Ascending aorta (tissue), 2 donors: ENCODE measurements at regions not wholly inside any gene's neighbourhood (a gene's known extent, or its start where the extent isn't known, plus 50 kb on each side); places are given as distances from the start of the nearest gene placed in this dataset.

Experiments used
- DNase-seq, 2 donors: peaks; one replicate each; pipeline ENCODE4 v3.0.0-alpha.2; 2019; ENCODE audit warnings: low spot score in 2 of 2
- H3K27ac ChIP-seq, 2 donors: fragments of 200-600 bp; sonication (generic); one replicate each; pipeline ENCODE4 v1.5.1; 2016 to 2017; ENCODE audit warnings: mild to moderate bottlenecking in 1 of 2
- H3K27me3 ChIP-seq: fragments of 200-600 bp; sonication (generic); one replicate; pipeline ENCODE4 v1.5.1; 2017
- H3K36me3 ChIP-seq, 2 donors: fragments of 200-600 bp; sonication (generic); one replicate each; pipeline ENCODE4 v1.5.1; 2016
- H3K4me1 ChIP-seq, 2 donors: fragments of 200-600 bp; sonication (generic); one replicate each; pipeline ENCODE4 v1.5.1; 2016 to 2017; ENCODE audit warnings: mild to moderate bottlenecking in 1 of 2
- H3K4me3 ChIP-seq, 2 donors: fragments of 200-600 bp; sonication (generic); one replicate each; pipeline ENCODE4 v1.5.1; 2016 to 2017; ENCODE audit warnings: mild to moderate bottlenecking in 1 of 2
- H3K9me3 ChIP-seq, 2 donors: fragments of 200-600 bp; sonication (generic); one replicate each; pipeline ENCODE4 v1.5.1; 2016
- intact Hi-C: fragments of 100-400 bp; cut with DNase I; formaldehyde crosslinking; loops from one replicate; pipeline ENCODE4 v1.15.1; 2023
- TF ChIP-seq, protein P1 (sequence below), 3 experiments: fragments of 200-600 bp in 2 of 3; fragments of 450-650 bp in 1 of 3; sonication (generic) in 2 of 3; IDR thresholded peaks; one replicate each; pipeline ENCODE4 v1.5.1; 2016 to 2019; ENCODE audit warnings: antibody characterized with exemption in 3 of 3, mild to moderate bottlenecking in 1 of 3, moderate library complexity in 1 of 3

DNA sequence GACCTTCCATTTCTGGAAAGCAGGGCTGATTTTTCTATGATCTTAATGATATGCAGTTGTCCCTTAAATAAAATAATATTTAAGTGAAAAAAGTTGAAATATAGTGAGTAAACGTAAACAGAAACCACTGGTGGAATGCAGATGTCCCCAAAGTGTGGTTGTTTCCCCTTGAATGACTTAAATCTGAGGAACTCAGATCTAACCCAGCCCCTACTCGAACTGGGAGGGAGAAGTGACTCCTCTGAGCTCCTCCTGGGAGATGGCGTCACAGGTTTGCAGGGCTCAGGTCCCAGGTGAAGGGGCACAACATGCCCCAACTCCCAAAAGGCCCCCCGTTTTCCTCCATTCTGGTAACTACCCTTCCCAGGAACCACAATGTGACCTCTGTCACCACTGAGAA is 142.8 kb downstream of the IRF8 start:
- H3K9me3 ChIP-seq, result no peaks in the 10 kb centered on the region
- TF ChIP-seq, protein P1, sequence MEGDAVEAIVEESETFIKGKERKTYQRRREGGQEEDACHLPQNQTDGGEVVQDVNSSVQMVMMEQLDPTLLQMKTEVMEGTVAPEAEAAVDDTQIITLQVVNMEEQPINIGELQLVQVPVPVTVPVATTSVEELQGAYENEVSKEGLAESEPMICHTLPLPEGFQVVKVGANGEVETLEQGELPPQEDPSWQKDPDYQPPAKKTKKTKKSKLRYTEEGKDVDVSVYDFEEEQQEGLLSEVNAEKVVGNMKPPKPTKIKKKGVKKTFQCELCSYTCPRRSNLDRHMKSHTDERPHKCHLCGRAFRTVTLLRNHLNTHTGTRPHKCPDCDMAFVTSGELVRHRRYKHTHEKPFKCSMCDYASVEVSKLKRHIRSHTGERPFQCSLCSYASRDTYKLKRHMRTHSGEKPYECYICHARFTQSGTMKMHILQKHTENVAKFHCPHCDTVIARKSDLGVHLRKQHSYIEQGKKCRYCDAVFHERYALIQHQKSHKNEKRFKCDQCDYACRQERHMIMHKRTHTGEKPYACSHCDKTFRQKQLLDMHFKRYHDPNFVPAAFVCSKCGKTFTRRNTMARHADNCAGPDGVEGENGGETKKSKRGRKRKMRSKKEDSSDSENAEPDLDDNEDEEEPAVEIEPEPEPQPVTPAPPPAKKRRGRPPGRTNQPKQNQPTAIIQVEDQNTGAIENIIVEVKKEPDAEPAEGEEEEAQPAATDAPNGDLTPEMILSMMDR (IDR thresholded peaks at IDR 0.05), result no peak
- no peaks in the 10 kb centered on the region for H3K4me1 ChIP-seq
- H3K27ac ChIP-seq, result no peak overlapping the region
- no peak overlapping the region for H3K4me3 ChIP-seq
- H3K36me3 ChIP-seq, result no peaks in the 10 kb centered on the region
- no peaks in the 10 kb centered on the region for H3K27me3 ChIP-seq
- intact Hi-C loops, result no loop called here
- DNase-seq, result no peak

DNA sequence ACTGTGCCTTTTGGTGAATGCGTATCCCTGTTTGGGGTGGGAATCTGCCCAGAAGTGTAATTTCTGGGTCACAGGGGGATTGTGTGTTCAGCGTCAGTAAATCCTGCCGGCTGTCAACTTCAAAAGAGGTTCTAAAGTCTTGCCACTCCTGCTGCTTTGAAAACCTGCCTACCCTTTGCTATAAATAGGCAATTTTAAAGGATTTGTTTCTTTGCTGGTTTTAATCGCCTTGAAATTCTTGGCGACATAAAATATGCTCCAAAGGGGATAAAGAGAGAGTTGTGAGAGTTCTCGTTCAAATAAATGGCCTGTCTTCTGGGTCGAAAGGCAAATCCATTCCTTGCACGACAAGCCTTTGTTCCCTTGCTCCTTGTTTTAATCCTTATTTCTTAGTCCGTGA is 143.4 kb downstream of the IRF8 start:
- no peak overlapping the region for H3K27ac ChIP-seq
- H3K4me1 ChIP-seq, result no peaks in the 10 kb centered on the region
- TF ChIP-seq, protein P1 (IDR thresholded peaks at IDR 0.05), result no peak
- no peaks in the 10 kb centered on the region for H3K36me3 ChIP-seq
- no peak for DNase-seq
- no peaks in the 10 kb centered on the region for H3K27me3 ChIP-seq
- intact Hi-C loops, result no loop called here
- no peaks in the 10 kb centered on the region for H3K9me3 ChIP-seq
- H3K4me3 ChIP-seq, result no peak overlapping the region

DNA sequence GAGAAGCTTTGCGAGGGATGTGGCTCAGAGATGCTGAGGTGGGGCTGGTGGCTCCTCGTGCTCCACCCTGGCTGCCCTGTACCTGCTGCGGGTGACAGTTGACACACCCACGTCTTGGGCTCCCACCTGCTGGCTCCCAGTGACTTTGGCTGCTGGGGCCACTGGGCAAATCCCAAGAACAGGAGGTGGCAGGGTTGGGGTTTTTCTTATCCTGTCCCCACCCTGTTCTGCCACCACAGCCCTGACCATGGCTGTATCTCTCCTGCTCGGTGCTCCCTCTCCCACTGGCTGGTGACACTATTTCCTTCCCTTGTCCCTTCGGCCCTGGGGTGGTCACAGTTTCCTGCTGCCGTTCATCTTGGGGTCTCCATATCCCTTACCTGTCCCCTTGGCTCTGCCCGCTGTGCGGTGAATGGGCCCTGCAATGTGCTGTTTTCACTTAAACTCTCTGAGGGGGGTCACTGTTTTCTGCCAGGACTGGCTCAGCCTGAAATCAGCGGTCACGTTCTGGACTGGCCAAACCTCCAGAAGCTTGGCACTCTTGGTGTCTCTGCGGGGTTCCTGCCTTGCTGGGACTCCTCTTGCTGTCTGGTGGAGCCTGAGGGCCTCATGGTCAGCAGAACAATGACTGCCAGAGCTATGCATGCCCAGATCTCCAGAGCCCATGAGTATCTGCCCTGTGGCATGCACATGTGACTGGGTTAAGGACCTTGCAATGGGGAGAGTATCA is 144.2 kb downstream of the IRF8 start:
- H3K9me3 ChIP-seq, result no peaks in the 10 kb centered on the region
- no peak overlapping the region for H3K27ac ChIP-seq
- TF ChIP-seq, protein P1 (IDR thresholded peaks at IDR 0.05), result no peak
- H3K4me3 ChIP-seq, result no peak overlapping the region
- no peak for DNase-seq
- intact Hi-C loops, result no loop called here
- no peaks in the 10 kb centered on the region for H3K27me3 ChIP-seq
- no peaks in the 10 kb centered on the region for H3K36me3 ChIP-seq
- H3K4me1 ChIP-seq, result no peaks in the 10 kb centered on the region

DNA sequence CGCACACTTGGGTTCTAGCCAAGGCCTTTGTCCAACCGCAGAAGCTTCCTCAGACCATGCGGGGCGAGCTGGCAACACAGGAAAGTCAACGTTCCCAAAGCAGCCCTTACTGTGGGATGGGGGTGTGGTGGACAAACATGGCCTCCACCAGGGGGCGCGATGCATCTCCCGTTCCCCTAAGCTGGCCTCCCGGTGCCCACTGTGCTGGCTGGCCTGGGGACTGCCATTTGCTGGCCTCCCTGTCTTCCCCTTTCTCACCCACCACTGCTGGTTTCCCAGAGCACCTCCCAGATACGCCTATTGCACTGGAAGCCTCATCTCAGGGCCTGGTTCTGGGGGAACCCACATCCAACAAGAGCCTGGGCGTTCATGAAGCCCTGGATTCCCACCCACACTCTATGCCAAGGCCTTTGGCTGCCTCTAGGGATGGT is 145.3 kb downstream of the IRF8 start:
- TF ChIP-seq, protein P1 (IDR thresholded peaks at IDR 0.05), result peak in 1 of 3 experiments; percentile 22
- intact Hi-C loops, result no loop called here
- no peaks in the 10 kb centered on the region for H3K36me3 ChIP-seq
- no peaks in the 10 kb centered on the region for H3K9me3 ChIP-seq
- no peaks in the 10 kb centered on the region for H3K4me1 ChIP-seq
- H3K4me3 ChIP-seq, result no peak overlapping the region
- H3K27ac ChIP-seq, result no peak overlapping the region
- DNase-seq, result no peak
- no peaks in the 10 kb centered on the region for H3K27me3 ChIP-seq

DNA sequence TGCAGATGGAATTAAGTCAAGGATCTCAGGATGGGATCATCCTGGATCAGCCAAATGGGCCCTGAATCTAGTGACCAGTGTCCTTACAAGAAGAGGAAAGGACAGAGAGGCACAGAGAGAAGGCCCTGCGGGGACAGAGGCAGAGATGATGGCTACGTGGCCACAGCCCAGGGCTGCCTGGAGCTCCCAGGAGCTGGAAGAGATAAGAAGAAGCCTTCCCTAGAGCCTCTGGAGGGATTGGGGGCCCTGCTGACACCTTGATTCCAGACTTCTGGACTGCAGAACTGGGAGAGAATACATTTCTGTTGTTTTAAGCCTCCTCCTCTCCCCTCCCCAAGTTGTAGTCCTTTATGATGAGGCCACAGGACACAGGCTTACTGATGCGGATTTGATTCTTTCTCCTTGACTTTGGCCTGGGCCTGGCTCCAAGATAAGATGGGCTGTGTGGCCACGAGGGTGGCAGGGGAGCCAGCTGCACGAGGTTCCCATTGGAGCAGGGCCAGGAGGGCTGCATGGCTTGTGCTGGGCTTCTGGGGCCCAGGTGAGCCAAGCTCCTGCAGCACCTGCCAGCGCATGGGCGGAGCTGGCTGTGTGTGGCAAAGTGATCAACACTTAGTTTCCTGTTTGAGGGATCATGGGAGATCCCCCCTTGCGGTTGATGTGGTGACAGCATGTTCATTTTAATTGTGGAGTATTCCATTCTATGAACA is 146.1 kb downstream of the IRF8 start:
- H3K27ac ChIP-seq, result no peak overlapping the region
- TF ChIP-seq, protein P1 (IDR thresholded peaks at IDR 0.05), result no peak
- intact Hi-C loops, result no loop called here
- H3K36me3 ChIP-seq, result no peaks in the 10 kb centered on the region
- H3K4me1 ChIP-seq, result no peaks in the 10 kb centered on the region
- no peak overlapping the region for H3K4me3 ChIP-seq
- H3K9me3 ChIP-seq, result no peaks in the 10 kb centered on the region
- DNase-seq, result no peak
- no peaks in the 10 kb centered on the region for H3K27me3 ChIP-seq
